Fibroblast of lung (primary cell): ENCODE measurements at regions not wholly inside any gene's neighbourhood (a gene's known extent, or its start where the extent isn't known, plus 50 kb on each side); places are given as distances from the start of the nearest gene placed in this dataset.

Experiments used
- DNase-seq, 2 donors: peaks; one replicate each; pipeline versions ENCODE4 v3.0.0 to v3.0.0-alpha.2; 2010; ENCODE audit warnings: low read depth in 2 of 2
- H2AFZ ChIP-seq: 2 replicates; pipeline ENCODE4 v1.5.1; 2012; ENCODE audit warnings: low read length, control low read depth, inconsistent platforms
- H3K27ac ChIP-seq: 2 replicates; pipeline ENCODE4 v1.5.1; 2011; ENCODE audit warnings: low read length, control low read depth; ENCODE audit not compliant: insufficient read depth
- H3K27me3 ChIP-seq: 2 replicates; pipeline ENCODE4 v1.5.1; 2011; ENCODE audit warnings: mild to moderate bottlenecking, low read length; ENCODE audit not compliant: control insufficient read depth, insufficient read depth
- H3K36me3 ChIP-seq: 2 replicates; pipeline ENCODE4 v1.5.1; 2011; ENCODE audit warnings: low read length; ENCODE audit not compliant: control insufficient read depth, insufficient read depth
- H3K4me1 ChIP-seq: 2 replicates; pipeline ENCODE4 v1.5.1; 2011; ENCODE audit warnings: low read length; ENCODE audit not compliant: control insufficient read depth, insufficient read depth; ENCODE audit errors: extremely low read depth
- H3K4me2 ChIP-seq: 2 replicates; pipeline ENCODE4 v1.5.1; 2011; ENCODE audit warnings: low read length, control low read depth; ENCODE audit not compliant: insufficient read depth; ENCODE audit errors: extremely low read depth
- H3K4me3 ChIP-seq, 4 experiments: fragments of 200-600 bp in 1 of 4; sonication (generic) in 1 of 4; replicated peaks in 1 of 4; 2 replicates each; pipeline ENCODE4 v1.5.1; 2011 to 2016; ENCODE audit warnings: low read length in 4 of 4, low read depth in 3 of 4, mild to moderate bottlenecking in 3 of 4, control low read depth in 2 of 4, inconsistent platforms in 1 of 4, mixed read lengths in 1 of 4; ENCODE audit not compliant: insufficient read depth in 1 of 4; ENCODE audit errors: control extremely low read depth in 1 of 4
- H3K79me2 ChIP-seq: 2 replicates; pipeline ENCODE4 v1.5.1; 2012; ENCODE audit warnings: mild to moderate bottlenecking, low read length, inconsistent platforms; ENCODE audit not compliant: control insufficient read depth, insufficient read depth
- H3K9ac ChIP-seq: 2 replicates; pipeline ENCODE4 v1.5.1; 2011; ENCODE audit warnings: mild to moderate bottlenecking, low read length, control low read depth; ENCODE audit not compliant: insufficient read depth
- H3K9me3 ChIP-seq: 2 replicates; pipeline ENCODE4 v1.5.1; 2012; ENCODE audit warnings: low read depth, low read length; ENCODE audit not compliant: control insufficient read depth, insufficient read depth
- H4K20me1 ChIP-seq: 2 replicates; pipeline ENCODE4 v1.5.1; 2011; ENCODE audit warnings: low read length; ENCODE audit not compliant: control insufficient read depth, insufficient read depth; ENCODE audit errors: extremely low read depth
- CTCF ChIP-seq, 2 donors: IDR thresholded peaks in 1 of 2; conservative IDR thresholded peaks in 1 of 2; 1 replicate in 1 of 2; 2 replicates in 1 of 2; pipeline ENCODE4 v1.5.1; 2011 to 2012; ENCODE audit warnings: low read length in 2 of 2, control low read depth in 1 of 2, inconsistent platforms in 1 of 2, low read depth in 1 of 2, mild to moderate bottlenecking in 1 of 2
- EZH2 ChIP-seq: IDR thresholded peaks from 2 replicates; pipeline ENCODE4 v1.5.1; 2012; ENCODE audit warnings: low read length, control low read depth, mild to moderate bottlenecking; ENCODE audit errors: missing control alignments

GRCh38 chr2:71803398-71803797 lies 344.3 kb downstream of the CYP26B1 start:
- no peak for TF ChIP-seq EZH2
- no peak for TF ChIP-seq CTCF (conservative IDR thresholded peaks at IDR 0.05 in 1 of 2, IDR thresholded peaks at IDR 0.05 in 1 of 2; ENCODE audit: low read depth in 1 of 2, low read length in 2 of 2)
- no peaks in the 10 kb centered on the region for H3K9me3 ChIP-seq
- no peaks in the 10 kb centered on the region for H4K20me1 ChIP-seq
- H3K36me3 ChIP-seq = no peaks in the 10 kb centered on the region
- H2AFZ ChIP-seq = no peak overlapping the region
- H3K4me2 ChIP-seq = no peak overlapping the region
- no peaks in the 10 kb centered on the region for H3K4me1 ChIP-seq
- no peaks in the 10 kb centered on the region for H3K79me2 ChIP-seq
- no peak for DNase-seq
- peaks cover 27% of the 10 kb centered on the region for H3K27me3 ChIP-seq
- no peak overlapping the region for H3K27ac ChIP-seq
- H3K4me3 ChIP-seq = no peak overlapping the region
- no peak overlapping the region for H3K9ac ChIP-seq

DNA sequence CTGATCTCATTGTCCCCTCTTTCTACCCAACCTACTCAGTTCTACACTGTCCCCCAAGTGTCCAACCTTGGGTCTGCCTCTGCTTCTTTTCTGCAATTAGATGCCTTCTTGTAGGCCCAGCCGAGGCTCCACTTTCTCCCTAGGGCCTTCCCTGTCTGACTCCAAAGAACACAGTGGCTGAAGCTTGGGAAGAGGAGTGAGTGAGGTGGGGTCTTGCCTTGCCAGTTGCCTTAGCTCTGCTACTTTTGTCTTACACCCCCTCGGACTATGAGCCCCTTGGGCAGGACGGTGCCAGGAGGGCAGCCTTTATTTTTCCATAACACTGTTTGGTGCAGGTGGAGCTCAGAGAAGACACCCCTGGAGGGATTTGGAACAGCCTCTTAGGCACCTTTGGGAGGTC lies 345.1 kb downstream of the CYP26B1 start:
- peaks cover 21% of the 10 kb centered on the region for H3K27me3 ChIP-seq
- H2AFZ ChIP-seq = no peak overlapping the region
- TF ChIP-seq EZH2 (no peak), CTCF (conservative IDR thresholded peaks at IDR 0.05 in 1 of 2, IDR thresholded peaks at IDR 0.05 in 1 of 2; ENCODE audit: low read depth in 1 of 2, low read length in 2 of 2) (no peak)
- no peak overlapping the region for H3K4me2 ChIP-seq
- H3K9ac ChIP-seq = no peak overlapping the region
- H3K9me3 ChIP-seq = no peaks in the 10 kb centered on the region
- H3K27ac ChIP-seq = no peak overlapping the region
- no peaks in the 10 kb centered on the region for H3K36me3 ChIP-seq
- H3K79me2 ChIP-seq = no peaks in the 10 kb centered on the region
- no peaks in the 10 kb centered on the region for H3K4me1 ChIP-seq
- no peak for DNase-seq
- no peak overlapping the region for H3K4me3 ChIP-seq
- no peaks in the 10 kb centered on the region for H4K20me1 ChIP-seq

DNA sequence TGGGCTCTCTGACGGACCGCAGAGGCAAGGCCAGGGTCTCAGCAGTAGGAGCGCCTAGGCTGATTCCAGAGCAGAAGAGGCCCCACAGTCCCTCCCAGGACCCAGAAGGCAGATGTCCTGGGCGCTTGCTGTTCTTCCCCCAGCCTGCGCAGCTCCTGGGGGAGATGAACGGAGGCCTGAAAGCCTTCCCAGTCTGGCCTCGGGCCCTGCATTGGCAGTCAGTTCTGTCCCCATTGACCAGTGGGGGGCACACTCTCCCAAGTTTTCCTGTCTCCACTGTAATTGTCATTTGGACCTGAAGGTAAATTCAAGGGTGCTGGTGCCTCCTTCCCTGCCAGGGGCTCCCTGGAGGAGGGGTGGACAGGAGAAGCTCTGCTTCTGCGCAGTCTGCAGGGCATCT lies 345.7 kb downstream of the CYP26B1 start:
- no peak overlapping the region for H2AFZ ChIP-seq
- H3K9ac ChIP-seq = no peak overlapping the region
- H3K4me1 ChIP-seq = no peaks in the 10 kb centered on the region
- H3K4me3 ChIP-seq = no peak overlapping the region
- no peak overlapping the region for H3K4me2 ChIP-seq
- TF ChIP-seq EZH2 = no peak
- peak; percentile 56 to 60 for TF ChIP-seq CTCF (conservative IDR thresholded peaks at IDR 0.05 in 1 of 2, IDR thresholded peaks at IDR 0.05 in 1 of 2; ENCODE audit: low read depth in 1 of 2, low read length in 2 of 2)
- no peaks in the 10 kb centered on the region for H3K36me3 ChIP-seq
- peak; percentile 42 to 50 for DNase-seq
- no peaks in the 10 kb centered on the region for H4K20me1 ChIP-seq
- no peaks in the 10 kb centered on the region for H3K9me3 ChIP-seq
- H3K79me2 ChIP-seq = no peaks in the 10 kb centered on the region
- peaks cover 20% of the 10 kb centered on the region for H3K27me3 ChIP-seq
- no peak overlapping the region for H3K27ac ChIP-seq
